Dermis blood vessel endothelial cell (primary cell): ENCODE measurements at regions not wholly inside any gene's neighbourhood (a gene's known extent, or its start where the extent isn't known, plus 50 kb on each side); places are given as distances from the start of the nearest gene placed in this dataset.

ENCODE experiments used
- DNase-seq: peaks from one replicate; pipeline ENCODE4 v3.0.0; 2010

- DNase-seq = no peak
Measured at GRCh38 chr11:71070490-71071453, 181.6 kb downstream of the SHANK2 start.

GRCh38 chr11:71068963-71069362 is 183.4 kb downstream of the SHANK2 start:
- DNase-seq = no peak

- DNase-seq = no peak
Measured at GRCh38 chr11:71067753-71068152, 184.6 kb downstream of the SHANK2 start.

GRCh38 chr11:71066311-71066710 is 186.1 kb downstream of the SHANK2 start:
- DNase-seq = no peak

- no peak for DNase-seq
Measured at GRCh38 chr11:71065841-71066240, 186.5 kb downstream of the SHANK2 start.

- no peak for DNase-seq
Measured at GRCh38 chr11:71064702-71065515, 187.5 kb downstream of the SHANK2 start.

GRCh38 chr11:71064183-71064582 is 188.2 kb downstream of the SHANK2 start:
- no peak for DNase-seq

- no peak for DNase-seq
Measured at GRCh38 chr11:71063129-71063528, 189.2 kb downstream of the SHANK2 start.

- DNase-seq = no peak
Measured at GRCh38 chr11:71062199-71062598, 190.2 kb downstream of the SHANK2 start.

GRCh38 chr11:71060391-71060791 is 192.0 kb downstream of the SHANK2 start:
- DNase-seq = no peak

GRCh38 chr11:71059662-71060061 is 192.7 kb downstream of the SHANK2 start:
- no peak for DNase-seq

GRCh38 chr11:71055925-71056324 is 196.5 kb downstream of the SHANK2 start:
- no peak for DNase-seq
